COLO829 (cell line): ENCODE measurements at regions not wholly inside any gene's neighbourhood (a gene's known extent, or its start where the extent isn't known, plus 50 kb on each side); places are given as distances from the start of the nearest gene placed in this dataset.
A peak's percentile ranks its signal among the peaks of the same experiment; 100 is the strongest.
"Not testable (repeated sequence)": the region's sequence is repeated elsewhere in the genome, so short reads cannot be mapped to it uniquely, and the experiment has no call there.

Experiments
- DNase-seq: peaks from one replicate; pipeline ENCODE4 v3.0.0; 2012; ENCODE audit warnings: low spot score

DNA sequence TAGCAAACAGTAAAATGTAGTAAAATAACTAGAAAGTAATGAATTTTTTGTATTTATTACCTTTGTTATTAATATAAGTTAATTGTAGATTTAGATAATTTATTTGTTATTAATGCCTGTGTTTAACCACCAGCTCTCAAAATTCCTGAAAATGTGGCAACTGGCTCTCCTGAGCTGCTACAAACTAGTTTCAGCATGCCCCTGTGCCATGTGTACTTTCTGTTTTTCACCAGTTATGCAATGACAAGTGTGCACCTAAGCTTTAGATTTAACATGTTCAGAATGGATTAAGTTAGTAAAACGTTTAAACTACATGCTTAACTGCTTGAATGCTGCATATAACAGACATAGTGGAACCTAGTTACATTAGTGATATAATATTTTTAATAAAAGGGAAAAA, 88.1 kb downstream of the POSTN start:
- no peak for DNase-seq

DNA sequence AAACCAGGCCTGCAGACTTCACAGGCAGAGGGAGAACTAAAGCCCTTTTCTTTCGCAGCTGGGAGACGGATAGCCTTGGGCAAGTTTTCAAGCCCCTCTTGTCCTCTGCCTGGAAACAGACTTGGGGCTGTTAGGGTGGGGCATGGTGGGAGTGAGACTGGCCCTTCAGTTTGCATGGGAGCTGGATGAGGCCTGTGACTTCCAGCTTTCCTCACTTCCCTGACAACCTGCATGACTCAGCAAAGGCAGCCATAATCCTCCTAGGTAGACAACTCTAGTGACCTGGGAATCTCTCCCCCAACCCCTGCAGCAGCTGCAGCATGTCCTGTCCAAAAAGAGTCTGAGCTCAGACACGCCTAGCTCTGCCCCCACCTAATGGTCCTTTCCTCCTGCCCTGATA, 93.0 kb downstream of the POSTN start:
- DNase-seq, result no peak

DNA sequence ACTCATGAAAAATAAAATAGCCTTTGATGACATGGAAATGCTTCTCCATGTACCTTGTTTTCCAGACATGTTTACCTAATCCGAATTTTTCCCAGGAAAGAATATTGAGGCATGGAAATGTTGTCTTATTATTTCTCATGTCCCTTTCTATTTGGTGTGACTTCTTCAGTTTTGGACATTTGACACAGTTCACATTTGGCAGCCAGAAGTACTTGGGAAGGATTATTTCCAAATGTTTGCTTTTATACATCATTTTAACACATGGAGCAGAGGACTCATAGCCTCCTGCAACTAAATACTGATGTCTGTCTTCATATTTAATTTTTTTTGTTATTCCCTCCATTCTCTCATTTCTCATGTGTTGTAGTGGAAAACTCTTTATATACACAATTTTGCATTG, 94.3 kb downstream of the POSTN start:
- DNase-seq, result no peak

DNA sequence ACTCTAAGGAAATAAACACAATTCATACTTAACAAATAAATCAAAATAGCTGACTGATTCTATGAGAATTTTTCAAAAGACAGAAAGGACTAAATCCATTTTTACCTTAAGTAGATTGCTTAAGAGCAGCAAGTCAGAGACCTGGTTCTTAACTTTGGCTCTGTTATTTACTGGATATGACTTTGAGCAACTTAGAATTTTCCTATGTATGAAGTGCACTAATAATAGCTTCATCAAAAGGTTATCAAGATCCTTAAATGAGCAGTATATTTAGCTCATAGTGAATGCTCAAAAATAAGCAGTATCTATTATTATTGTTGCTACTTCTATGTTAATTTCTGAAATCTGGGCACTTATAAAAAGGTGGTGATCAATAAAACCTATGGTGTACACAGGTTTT, 95.3 kb downstream of the POSTN start:
- no peak for DNase-seq

DNA sequence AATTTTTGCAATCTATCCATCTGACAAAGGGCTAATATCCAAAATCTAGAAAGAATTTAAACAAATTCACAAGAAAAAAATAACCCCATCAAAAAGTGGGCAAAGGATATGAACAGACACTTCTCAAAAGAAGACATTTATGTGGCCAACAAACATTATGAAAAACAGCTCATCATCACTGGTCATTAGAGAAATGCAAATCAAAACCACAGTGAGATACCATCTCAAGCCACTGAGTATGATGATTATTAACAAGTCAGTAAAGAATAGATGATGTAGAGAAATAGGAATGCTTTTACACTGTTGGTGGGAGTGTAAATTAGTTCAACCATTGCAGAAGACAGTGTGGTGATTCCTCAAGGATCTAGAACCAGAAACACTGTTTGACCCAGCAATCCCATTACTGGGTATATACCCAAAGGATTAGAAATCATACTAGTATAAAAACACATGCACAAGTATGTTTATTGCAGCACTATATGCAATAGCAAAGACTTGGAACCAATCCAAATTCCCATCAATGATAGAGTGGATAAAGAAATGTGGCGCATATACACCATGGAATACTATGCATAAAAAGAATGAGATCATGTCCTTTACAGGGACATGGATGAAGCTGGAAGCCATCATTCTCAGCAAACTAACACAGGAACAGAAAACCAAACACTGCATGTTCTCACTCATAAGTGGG, 96.1 kb downstream of the POSTN start:
- DNase-seq, result not testable (repeated sequence)

DNA sequence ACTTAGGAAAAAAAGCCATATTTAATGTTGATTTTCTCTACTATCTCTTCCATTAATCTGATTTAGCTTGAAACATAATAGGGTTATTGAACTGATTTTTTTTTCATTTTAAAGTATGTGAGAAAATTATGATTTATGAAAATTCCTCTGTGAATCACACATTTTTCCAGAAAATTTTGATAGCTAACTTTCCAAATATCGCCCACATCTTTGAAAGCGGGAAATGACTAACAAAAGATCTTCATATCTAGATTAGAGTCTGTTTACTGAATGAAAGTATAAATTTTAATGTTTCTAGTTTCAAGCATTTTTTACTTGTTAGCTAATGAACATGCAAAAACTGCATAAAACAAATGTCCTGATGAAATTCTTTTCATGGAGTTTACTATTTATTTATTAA, 97.4 kb downstream of the POSTN start:
- no peak for DNase-seq

DNA sequence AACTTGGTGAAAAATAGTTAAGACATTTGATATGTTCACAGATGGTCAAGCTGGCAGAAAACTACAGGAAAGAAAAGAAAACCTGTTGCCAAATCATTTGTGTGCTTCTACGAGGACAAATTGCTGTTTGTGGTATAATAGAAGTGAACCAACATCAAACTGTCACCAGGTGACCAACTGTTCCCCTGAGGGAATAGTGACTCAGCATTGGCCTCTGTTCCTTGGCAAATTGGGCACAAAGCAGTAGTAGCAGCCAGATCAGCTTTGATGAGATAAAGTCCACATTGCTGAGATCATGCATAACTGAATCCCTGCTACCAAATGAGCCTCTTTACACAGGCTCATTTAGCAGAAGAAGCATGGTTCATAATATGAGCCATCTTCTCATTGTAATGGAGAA, 103.5 kb downstream of the POSTN start:
- no peak for DNase-seq

DNA sequence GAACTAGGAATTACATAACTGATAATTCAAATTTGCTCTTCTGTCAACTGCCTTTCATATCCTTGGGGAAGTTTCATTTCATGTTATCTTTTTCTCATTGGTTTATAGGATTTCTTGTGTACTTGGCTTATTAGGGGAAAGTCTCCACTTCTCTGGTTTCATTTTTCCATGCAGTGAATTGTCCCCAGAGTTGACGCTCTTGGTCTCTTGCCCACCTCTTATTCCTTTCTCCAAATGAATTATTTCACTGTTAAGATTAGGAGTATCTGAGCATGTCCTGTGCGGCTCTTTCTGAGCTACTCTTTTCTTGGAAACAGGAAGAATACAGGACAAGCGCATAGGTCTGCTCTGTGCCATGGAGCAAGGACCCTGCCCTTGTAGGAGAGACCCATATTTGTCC, 104.8 kb downstream of the POSTN start:
- no peak for DNase-seq

DNA sequence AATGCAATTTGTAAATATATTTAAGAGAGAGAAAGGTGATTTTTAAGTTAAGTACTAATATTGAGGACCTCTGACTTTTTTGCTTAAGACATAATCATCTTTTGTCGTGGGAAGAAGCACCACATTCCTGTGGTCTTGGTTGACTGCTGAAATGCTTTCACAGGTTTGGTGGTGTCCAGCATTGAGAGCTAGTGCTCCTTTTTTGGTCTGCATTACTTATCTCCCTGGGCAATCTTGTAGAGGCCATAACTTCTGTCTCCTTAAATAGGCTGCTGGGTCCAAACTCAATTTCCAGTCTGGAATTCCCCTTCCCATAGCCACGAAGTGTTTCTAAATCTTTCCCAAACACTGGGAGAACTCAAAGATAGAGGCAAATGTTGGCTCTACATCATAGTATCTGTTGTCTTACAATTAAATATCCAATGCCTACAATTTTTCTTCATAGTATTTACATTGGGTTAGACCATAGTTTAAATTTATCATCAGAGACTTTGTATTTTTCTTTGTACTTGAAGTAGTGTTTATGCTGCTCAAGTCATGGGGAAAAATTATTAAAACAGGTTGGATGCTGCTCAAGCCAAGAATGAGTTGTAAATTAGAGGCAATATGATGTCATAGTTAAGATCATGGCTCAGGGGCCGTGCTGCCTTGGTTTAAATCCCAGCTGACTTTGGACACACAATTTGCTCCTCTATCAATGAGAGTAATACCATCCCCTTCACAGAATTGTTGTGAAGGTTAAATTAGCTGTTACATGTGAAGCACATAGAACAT, 105.6 kb downstream of the POSTN start:
- DNase-seq, result peak; percentile 56

DNA sequence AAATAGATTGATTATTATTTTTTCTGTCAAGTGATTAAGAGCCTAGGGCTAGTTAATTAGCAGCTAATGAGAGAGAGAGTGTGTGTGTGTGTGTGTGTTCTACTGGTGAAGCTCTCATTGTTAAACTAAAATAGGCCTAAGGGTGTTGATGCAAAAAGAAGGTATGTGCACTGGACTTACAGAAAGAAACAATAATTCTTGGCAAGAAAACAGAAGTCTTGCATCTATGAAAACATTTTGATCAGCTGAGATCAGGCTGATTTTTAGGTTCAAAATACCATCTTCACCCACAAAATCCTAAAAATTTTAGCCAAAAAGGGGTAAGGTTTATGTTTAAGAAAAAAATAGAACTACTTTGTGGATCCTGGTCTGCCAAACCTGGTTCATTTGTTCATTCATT, 106.5 kb downstream of the POSTN start:
- DNase-seq, result no peak

DNA sequence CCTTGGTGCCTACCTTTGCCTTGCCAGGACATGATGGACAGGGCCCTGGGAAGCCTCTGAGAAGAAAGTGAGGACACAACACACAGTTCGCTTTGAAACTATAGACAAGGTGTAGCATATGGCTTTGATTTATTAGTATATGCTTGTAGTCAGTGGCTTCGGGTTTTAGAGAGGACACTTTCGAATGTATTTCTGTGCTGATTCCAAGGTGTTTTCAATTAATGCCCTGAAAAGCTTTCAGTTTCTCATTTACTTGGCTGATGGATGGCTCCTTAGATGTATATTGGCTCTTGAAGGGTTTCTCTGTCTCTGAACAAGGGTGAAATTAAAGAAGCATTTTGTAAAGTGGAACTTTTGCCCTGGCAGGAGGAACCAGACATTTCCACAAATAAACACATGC, 106.9 kb downstream of the POSTN start:
- no peak for DNase-seq

DNA sequence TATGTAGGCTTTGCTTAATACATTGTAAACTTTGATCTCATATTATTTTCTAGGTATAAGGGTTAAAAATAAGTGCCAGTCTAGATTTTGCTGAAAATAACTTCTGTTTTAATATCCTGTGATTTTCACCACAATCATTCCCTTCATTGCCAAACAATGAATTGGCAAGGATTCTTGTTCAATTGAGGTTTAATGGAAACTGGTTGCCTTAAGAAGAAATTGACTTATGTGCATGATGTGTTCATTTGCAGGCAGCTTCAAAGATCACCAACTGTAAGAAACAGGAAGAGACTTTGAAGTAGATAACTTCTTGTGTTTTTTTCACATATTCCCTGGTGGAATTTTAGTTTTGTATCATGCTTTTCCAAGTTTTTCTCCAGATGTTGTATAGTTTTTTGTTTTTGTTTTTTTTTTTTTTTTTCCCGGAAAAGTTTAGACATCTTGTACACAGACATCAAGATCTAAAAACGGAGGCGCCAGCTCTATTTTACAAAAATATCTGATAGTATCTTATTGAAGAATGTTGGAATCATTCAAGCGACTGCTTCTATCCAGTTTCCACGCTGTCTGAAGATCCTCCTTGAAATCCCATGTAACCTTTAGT, 108.3 kb downstream of the POSTN start:
- no peak for DNase-seq

DNA sequence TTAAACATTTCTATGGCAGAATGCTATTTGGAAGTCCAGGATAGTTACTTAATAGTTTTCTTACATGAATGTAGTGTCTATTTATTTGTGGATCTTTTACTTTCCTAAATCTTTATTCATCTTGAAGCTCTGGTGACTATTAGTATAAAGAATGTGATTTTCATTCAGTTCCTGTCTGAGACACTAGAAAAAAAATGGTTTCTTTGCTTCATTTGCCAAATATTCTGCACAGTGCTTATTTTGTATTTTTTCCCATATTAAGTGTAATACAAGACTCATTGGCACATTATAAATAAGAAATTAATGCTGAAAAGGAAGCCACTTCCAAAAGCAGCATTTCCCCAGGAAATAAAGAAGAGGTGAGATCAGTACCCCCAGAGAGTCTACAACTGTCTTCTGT, 109.8 kb downstream of the POSTN start:
- DNase-seq, result no peak

DNA sequence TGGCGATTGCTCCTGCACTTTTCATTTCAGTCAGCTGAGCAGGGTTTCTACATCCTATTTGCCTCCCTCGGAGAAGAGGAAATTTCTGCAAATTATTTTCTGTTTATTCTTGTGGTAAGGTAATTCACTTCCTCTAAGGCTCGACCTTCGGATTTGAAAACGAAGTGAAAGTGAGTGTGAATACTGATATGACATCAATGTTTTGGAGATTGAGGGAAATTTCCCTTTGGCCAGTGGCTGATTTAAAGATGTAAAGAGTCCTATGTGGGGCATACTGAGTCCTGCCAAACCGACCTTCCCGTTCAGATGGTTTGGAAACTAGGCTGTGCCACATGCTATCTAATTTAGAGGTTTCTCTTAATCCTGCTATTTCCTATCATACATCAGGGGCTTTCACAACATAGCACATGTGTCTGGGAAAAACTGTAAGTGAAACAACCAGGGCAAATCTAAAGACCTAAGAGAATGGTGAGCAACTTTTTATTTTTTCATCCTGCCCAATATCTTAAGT, 112.3 kb downstream of the POSTN start:
- DNase-seq, result no peak

DNA sequence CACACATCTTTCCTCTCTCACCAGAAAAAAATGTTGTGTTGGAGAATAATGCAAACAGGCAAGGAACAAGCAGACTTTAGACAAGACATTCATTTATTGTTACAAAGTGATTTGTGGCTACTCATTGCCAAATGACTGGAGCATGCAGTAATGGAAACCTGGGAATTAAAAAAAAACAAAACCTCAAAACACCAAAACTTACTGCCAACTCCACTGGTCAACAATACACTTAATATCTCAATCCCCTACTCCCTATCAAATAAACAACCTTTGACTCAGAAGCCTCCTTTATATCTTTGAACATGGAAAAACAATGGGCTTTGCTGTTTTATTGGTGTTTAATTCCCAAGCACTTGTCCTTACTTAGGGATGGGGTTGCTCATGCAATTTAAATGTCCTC, 112.8 kb downstream of the POSTN start:
- no peak for DNase-seq

DNA sequence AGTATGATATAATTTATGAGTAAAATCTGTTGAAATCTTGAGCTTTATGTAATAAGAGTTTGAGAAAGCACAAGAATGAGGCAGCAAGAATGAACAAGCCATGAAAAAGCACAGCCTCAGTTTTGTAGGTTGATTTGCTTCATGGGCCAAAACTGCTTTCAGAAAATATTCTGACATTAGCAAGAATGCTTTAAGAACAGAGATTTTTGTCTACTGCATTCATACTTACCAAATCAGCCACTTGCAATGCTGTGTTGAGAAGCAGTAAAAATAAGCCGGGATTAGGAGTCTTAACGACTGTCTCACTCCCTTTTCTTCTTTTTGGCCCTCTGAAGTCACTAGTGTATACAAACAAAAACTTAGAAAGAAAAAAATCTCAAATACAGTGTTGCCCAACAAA, 114.5 kb downstream of the POSTN start:
- no peak for DNase-seq

DNA sequence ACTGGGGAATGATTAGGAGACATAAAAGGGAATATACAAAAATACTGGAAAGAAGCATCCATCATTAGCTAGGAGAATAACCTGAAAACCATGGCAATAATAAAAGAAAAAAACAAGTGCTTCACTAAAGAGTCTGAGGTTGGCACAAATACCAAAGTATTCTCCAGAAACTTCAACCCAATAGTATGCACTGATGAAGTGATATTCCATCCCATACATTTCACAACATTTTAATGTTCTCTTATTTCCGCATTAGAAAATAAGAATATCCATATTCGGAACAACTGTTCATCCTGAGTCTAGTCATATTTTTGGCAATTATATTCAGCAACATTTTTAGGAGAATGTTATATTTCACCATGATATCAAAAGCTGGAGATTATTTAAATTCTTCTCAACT, 116.2 kb downstream of the POSTN start:
- DNase-seq, result no peak

DNA sequence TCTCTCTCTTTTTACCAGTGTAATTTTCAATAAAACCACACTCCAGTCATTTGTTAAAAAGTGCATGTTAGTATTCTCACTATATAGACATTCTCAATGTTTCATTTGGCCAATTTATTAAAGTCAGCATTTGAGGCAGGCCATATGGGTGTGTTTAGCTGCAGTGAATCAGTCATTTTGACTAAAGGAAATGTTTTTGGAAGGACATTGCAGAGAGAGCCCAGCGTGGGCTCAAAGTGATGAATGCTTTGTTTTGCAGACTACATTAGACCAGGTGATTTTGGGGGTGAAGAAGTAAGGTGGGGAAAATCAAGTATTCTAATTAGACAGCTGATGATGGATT, 116.7 kb downstream of the POSTN start:
- DNase-seq, result no peak

DNA sequence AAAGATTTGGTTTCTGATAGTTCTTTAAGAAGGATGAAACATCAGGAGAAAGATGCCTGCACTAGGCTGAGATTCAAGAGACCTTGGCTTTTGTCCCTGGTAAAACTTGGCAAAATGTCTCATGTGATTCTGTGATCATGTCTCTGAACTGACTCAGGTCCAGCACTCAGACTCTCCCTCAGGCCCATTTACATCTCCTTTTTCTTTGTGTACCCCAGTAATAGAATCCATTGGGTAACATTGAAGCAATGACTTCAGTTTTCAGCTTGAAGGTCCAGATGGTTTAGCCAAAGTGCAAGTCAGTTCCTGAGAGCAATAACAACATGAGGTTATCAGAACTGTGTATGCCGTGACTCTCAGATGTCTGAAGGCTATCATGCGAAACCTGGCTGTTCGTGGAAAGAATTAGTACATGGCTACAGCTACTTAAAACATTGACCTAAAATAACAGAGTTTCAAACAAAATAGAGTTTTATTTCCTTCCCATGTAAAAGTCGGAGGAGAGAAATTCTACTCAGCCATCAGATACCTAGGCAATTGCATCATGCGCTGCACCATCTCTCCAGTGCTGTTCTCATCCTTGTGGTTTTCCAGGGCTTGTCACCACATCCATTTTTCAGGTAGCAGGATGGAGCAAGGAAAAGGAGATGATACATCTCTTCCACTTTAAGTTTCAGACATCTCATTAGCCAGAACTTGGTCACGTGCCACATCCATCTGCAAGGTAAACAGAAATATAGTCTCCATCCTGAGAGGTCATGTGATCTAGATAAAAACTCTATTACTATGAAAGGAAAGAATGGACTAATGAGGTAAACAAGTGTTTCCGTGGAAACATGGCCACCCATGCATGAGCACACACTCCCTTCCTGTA, 117.3 kb downstream of the POSTN start:
- DNase-seq, result no peak

DNA sequence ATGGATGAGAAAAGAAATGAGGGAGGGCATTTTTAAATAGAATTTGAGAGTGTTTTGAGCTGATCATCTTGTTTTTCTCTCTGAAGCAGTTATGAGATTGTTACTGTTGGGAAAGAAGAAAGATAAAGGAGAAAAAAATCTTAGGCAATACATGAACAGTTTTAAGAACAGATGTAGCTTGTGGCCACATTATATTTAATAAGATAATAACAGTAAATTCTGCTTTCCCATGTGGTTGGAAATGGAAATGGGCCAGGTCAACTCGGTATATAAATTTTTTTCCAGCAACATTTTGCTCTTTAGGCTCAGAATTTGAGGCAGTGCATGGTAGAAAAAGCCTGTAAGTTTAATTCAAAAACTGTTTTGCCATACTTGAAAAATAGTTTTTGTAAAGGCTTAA, 118.7 kb downstream of the POSTN start:
- DNase-seq, result no peak

DNA sequence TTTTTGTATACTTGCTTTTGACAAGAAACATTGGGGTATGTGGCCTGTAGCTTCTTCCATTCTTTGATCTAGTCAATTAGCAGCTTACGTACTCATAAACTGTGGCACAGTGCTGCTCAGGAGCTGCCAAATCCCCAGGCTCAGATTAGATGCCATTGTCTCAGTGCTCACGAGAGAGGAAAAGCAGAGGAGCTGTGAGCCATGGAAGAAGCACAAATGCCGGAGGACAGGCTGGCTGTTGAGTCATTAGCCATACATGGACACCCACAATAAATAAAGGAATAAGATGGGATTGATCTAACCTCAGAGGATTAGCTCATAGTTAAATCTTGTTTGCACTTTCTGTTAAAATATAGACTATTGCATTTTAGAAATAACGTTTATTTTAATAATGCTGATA, 121.7 kb downstream of the POSTN start:
- DNase-seq, result no peak

DNA sequence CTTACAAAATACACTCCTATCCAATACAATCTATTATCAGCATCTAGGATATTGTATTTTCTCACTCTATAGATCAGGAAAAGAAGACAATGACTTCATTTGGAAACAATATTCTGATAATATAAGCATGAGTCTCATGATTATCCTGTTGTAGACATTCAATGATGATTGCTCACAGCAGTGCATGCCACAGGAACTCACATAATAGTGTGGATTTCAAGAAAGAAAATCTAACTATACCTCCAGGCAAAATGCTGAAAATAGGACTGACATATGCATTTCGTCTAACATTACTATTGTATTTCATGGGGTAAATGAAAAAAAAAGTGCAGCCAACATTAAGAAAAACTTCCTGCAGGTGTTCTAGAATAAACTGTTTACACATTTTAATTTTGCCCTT, 122.6 kb downstream of the POSTN start:
- no peak for DNase-seq

DNA sequence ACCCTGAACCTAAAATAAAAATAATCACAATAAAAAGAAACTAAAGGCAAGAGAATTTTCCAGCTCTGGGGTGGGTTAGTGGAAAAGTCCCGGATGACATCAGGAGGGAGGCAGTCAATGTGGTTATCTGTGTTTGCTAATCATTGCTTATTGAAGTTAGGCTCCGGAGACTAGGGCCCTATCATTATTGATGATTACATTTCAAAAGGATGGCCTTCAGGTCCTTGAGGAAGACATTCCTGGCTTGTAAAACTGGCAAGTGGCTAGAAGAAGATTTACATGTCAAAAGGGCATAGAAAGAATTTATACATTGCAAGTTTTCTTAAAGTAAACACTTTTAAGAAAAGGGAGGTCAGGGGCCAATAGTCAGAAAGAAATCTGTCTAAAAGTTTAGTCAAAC, 123.4 kb downstream of the POSTN start:
- DNase-seq, result no peak
